Right hindlimb (tissue), 1 donor: ENCODE measurements at regions not wholly inside any gene's neighbourhood (a gene's known extent, or its start where the extent isn't known, plus 50 kb on each side); places are given as distances from the start of the nearest gene placed in this dataset.

ENCODE experiments used
- DNase-seq: peaks from one replicate; pipeline ENCODE4 v3.0.0-alpha.2; 2018

- DNase-seq: no peak
Observed at GRCh38 chr1:68331117-68331865, 99.0 kb upstream of the WLS start.

GRCh38 chr1:68330391-68330790 lies 98.1 kb upstream of the WLS start:
- DNase-seq: no peak

DNA sequence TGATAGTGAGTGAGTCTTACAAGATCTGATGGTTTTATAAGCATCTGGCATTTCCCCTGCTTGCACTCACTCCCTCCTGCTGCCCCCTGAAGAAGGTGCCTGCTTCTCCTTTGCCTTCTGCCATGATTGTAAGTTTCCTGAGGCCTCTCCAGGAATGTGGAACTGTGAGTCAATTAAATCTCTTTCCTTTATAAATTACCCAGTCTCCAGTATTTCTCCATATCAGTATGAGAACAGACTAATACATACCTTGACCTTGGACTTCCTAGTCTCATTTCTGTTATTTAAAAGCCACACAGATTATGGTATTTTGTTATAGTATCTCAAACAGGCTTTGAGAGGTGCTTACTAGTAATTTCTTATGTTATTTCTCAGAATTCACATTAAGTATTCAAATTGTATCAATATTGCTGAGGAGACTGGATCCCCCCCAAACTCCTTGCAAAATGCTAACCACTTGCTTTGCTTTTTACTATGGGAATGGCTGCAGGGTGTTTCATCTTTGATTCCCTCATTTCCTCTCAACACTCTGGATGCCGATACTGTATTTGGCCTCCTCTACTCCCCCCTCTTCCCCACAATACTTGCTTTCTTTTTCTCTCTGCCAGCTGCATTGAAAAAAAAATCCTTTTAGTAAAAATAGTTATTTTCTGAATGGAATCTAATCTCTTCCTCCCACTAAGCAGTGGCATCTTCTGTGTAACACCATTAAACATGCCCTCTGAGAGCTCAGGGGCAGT lies 96.9 kb upstream of the WLS start:
- no peak for DNase-seq

- DNase-seq: no peak
Observed at GRCh38 chr1:68328490-68328889, 96.2 kb upstream of the WLS start.

- no peak for DNase-seq
Observed at GRCh38 chr1:68327414-68327813, 95.1 kb upstream of the WLS start.

GRCh38 chr1:68326481-68326880 lies 94.2 kb upstream of the WLS start:
- DNase-seq: no peak

- DNase-seq: no peak
Observed at GRCh38 chr1:68324316-68324715, 92.0 kb upstream of the WLS start.

- peak; percentile 21 for DNase-seq
Observed at GRCh38 chr1:68322837-68323687, 90.7 kb upstream of the WLS start.

DNA sequence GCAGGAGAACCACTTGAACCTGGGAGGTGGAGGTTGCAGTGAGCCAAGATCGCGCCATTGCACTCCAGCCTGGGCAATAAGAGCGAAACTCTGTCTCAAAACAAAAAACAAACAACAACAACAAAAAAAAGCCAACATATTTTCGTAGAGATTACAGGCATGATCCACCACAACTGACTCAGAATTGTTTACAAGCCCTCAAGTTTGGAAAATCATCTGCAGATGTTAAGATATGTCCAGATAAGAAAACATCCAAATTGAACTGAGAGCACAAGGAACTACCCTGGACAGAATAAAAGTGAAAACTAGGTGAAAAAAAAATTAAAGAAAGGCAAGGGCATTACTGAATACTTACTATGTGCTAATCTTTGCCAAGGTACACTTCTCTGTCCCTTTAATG lies 89.8 kb upstream of the WLS start:
- no peak for DNase-seq

DNA sequence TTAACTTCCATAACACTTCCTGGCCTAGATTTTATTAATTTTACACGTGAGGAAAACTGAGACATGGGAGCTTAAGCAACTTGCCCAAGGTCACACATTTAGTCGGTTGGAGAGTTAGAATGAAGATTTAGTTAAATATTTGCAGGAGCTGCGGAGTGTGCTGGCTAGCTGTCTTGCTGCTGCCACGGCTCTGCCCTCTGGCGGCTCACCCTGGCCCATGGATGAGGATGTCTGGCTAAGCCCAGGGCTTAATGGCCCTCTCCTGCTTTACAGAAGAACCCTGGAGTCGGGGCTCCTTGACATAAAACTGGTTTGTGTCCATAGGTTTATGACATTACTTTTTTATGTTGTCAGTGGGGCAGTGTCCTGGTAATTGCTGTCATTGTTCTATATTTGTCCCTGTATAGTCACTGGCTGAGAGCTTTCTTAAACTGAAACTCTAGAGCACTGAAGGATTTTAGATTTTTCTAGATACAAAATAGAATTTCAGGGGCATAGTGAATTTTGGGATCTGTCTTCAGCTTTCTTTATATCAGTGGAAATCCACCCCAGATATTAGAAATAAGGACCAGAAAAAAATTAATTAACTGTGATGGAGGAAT lies 88.9 kb upstream of the WLS start:
- DNase-seq: peak; percentile 76

DNA sequence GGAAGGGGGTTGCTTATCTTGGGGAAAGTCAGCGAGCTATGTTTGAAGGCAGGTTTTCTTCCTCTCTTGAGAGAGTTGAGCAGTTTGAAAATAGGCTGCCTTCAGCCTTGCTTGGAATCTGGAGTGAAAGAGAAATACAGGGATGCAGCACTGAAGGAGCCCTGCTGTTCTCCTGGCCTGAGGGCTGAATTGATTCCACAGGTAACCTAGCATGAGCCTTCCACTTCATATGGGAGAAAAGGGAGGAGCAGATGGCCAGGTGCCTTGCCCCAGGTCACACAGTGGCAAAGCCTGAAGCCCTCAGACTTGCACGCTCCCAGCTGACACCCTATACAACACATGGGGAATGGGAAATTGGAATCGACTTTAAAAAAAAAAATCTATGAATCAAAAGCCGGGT lies 88.0 kb upstream of the WLS start:
- DNase-seq: no peak

GRCh38 chr1:68319907-68320306 lies 87.6 kb upstream of the WLS start:
- no peak for DNase-seq

DNA sequence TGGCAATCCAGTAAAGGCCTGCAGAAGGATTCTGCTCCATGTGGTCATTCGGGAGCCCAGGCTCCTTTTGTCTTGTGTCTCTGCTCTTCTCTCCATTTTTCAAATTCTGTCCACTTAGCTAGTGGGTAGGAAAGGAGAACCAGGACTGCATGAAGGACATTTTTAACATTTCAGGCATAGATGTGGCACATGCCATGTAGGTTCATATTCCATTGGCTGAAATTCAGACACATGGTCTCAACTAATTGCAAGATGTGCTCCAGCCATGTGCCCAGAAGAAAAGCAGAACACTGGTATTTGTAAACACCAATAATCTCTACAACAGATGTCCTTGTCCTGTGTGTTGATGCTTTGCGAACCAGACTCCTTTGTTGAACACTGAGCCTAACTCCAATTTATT lies 85.2 kb upstream of the WLS start:
- DNase-seq: no peak

GRCh38 chr1:68314151-68314780 lies 81.9 kb upstream of the WLS start:
- no peak for DNase-seq

- peak; percentile 30 for DNase-seq
Observed at GRCh38 chr1:68313735-68314134, 81.4 kb upstream of the WLS start.

DNA sequence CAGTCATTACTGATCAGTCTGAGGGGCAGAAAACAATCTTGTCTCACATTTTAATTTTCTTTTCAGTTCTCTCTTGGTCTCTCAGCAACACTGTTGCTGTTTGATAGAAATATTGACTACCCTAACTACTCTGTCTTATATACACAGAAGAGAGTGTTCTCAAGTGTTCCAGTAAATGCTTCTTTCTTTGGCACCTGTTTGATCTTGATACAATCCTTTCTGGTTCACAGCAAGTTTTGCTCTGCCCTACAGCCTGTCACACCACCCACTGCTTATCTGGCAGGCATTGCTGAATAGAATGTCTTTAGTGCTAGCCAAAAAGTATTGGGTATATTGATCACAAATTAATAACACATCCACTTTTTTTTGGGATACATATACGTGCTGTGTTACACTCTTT lies 75.7 kb upstream of the WLS start:
- no peak for DNase-seq

GRCh38 chr1:68307378-68307787 lies 75.1 kb upstream of the WLS start:
- DNase-seq: no peak

GRCh38 chr1:68301471-68302001 lies 69.2 kb upstream of the WLS start:
- no peak for DNase-seq

- peak; percentile 27 for DNase-seq
Observed at GRCh38 chr1:68294367-68295066, 62.2 kb upstream of the WLS start.

- peak; percentile 74 for DNase-seq
Observed at GRCh38 chr1:68293609-68294366, 61.5 kb upstream of the WLS start.

DNA sequence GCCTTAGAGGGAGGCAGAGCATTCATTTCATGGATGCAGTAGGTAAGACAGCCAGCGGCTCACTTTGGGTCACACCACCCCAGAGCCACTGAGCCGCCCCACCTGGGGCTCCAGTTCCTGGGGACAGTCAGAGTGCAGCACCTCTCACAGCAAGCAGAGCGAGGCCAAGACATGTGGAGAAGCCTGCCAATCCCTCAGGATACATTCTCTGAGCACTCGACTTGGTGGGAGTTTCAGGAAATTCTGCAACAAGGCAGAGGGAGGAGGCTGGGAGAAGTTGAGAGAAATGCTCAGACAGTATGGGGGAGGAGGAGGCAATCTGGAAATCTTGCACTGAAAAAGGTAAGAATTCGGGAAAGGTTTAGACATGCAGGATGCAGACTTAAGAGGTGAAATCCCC lies 60.8 kb upstream of the WLS start:
- DNase-seq: peak; percentile 39
